GM18499 (cell line): ENCODE measurements at regions not wholly inside any gene's neighbourhood (a gene's known extent, or its start where the extent isn't known, plus 50 kb on each side); places are given as distances from the start of the nearest gene placed in this dataset.

ENCODE experiments used
- ATAC-seq: cut with Tn5 transposase; IDR thresholded peaks from one replicate; pipeline ENCODE4 v1.9.1; 2021; ENCODE audit warnings: moderate number of reproducible peaks; ENCODE audit not compliant: insufficient read depth, unreplicated experiment

DNA sequence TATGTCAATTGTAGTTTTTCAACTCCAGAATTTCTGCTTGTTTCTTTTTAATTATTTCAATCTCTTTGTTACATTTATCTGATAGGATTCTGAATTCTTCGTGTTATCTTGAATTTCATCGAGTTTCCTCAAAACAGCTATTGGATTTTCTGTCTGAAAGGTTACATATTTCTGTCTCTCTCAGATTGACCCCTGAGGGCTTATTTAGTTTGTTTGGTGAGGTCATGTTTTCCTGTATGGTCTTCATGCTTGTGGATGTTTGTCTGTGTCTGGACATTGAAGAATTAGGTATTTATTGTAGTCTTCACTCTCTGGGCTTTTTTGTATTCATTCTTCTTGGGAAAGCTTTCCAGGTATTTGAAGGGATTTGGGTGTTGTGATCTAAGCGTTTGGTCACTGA lies 85.6 kb downstream of the SNAPC1 start:
- ATAC-seq = no peak

DNA sequence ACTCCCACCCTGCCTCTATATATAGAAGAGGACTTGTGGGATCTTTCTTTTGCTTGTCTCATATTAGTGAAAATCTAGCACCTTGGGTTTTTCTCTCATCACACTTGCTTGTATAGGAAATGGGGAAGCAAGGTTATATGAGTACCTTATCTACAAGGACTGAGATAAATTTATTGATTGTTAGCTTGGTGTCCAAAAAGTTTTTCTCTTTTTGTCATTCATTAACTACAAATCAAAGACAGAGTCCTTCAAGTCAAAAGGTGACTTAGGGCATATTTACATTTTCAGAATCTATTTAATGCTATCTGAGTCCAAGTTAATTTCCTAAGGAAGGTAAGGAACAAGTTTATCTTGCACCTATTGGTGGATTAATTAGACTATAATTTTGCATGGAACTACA lies 92.7 kb downstream of the SNAPC1 start:
- no peak for ATAC-seq

DNA sequence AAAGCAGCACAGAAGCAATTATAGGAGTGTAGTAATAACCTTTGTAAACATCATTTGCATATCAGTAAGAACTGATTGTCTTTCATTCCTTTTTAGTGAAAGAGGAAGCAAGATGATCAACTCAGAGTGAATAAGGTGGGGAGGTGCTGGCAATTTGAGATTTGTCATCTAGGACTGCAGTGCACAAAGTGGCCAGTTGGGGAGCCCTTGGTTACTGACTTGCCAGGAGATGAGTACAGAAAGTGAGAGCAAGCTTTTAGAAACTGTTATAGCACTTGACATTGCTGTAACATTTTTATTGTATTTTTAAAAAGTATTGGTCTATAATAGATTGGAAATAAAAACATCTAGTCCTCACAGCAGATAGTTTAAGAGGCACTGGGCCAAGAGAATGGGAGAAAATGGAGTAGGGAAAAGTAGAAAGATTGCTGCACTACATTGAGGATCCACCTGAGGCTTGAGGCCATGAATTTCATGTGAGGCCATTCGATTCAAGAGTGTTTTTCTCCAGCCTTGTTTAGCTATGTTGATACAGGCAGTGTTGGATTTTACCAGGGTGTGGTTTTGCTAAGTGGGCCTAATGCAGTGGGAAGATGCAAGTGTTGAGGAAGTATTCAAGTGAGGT lies 98.2 kb downstream of the SNAPC1 start:
- ATAC-seq = peak; percentile 91

DNA sequence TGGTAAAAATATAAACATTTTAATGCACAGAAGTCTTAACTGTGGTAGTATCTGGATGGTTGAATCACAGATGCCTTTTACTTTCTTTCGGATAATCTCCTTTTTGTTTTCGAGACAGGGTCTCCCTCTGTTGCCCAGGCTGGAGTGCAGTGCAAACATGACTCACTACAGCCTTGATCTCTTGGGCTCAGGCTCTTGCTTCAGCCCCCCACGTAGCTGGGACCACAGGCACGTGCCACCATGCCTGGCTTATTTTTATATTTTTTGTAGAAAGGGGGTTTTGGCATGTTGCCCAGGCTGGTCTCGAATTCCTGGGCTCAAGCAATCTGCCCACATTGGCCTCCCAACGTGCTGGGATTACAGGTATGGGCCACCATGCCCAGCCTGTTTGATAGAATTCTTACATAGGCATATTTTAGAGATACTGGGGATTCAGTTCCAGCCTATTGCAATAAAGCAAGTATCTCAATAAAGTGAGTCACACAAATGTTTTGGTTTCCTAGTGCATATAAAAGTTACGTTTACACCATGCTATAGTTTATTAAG lies 99.2 kb downstream of the SNAPC1 start:
- no peak for ATAC-seq

DNA sequence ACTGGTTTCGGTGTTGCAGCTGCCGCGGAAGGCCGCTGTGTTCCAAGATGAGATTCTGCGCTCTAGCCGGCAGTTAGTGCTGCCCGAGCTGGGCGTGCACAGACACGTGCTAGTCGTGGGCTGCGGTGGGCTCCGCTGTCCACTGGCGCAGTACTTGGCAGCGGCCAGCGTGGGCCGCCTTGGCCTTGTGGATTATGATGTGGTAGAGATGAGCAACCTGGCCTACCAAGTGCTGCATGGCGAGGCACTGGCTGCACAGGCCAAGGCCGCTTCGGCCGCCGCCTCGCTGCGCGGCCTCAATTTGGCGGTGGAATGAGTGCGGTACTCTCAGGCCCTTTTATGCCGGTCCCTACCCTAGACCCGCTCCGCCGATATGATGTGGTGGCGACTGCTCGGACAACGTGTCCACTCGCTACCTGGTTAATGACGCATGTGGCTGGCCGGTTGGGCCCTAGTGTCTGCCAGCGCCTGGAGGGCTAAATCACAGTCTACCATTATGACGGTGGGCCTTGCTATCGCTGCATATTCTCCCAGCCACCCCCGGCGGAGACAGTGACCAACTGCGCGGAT lies 102.2 kb downstream of the SNAPC1 start:
- no peak for ATAC-seq

- peak; percentile 94 for ATAC-seq
Measured at GRCh38 chr14:61866932-61867920, 105.0 kb downstream of the SNAPC1 start.

GRCh38 chr14:61868846-61869245 lies 106.6 kb downstream of the SNAPC1 start:
- ATAC-seq = no peak

GRCh38 chr14:61870163-61870562 lies 107.9 kb downstream of the SNAPC1 start:
- no peak for ATAC-seq

- peak; percentile 89 for ATAC-seq
Measured at GRCh38 chr14:61872452-61872851, 110.2 kb downstream of the SNAPC1 start.

GRCh38 chr14:61875483-61875882 lies 113.3 kb downstream of the SNAPC1 start:
- no peak for ATAC-seq

- ATAC-seq = no peak
Measured at GRCh38 chr14:61876362-61877034, 114.3 kb downstream of the SNAPC1 start.

GRCh38 chr14:61877035-61877390 lies 114.8 kb downstream of the SNAPC1 start:
- no peak for ATAC-seq

- no peak for ATAC-seq
Measured at GRCh38 chr14:61877768-61878167, 115.5 kb downstream of the SNAPC1 start.

GRCh38 chr14:61878931-61879330 lies 116.7 kb downstream of the SNAPC1 start:
- ATAC-seq = no peak

DNA sequence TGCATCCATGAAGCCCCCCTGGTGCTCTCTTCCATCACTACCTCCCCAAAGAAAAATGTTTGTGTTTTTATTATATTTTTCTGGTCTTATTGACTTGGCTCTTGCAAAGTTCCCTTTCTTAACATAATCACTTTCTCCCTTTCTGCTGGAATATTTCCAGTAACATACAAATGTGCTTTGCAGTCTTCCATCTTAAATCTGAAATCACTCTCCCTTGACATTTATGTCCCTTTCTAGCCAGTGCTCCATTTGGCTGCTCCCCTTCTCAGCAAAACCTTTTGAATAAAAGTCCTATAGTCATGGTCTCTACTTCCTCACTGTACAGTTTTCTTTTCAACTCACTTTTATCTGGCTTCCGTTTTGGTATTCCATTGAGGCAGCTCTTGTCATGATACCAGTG lies 118.8 kb downstream of the SNAPC1 start:
- no peak for ATAC-seq

DNA sequence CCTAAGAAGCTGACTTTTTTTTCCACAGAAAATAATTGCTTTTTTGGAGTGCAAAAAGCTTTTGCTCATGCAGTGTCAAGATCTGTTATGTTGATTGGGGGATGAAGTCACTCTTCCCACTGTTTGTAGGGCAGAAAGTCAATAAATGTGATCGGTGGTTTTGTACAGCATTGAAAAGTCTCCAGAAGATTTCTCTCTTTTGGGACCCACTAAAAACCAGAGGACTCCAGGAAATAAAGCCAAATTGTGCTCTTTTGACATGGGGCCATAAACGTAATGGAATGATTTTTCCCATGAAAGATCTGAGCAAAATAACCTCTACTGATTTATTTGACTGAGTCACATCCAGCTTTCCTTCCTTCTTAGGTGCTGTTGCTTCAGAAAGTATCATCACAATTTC lies 122.5 kb downstream of the SNAPC1 start:
- no peak for ATAC-seq

GRCh38 chr14:61885203-61885961 lies 123.2 kb downstream of the SNAPC1 start:
- no peak for ATAC-seq

GRCh38 chr14:61887628-61888027 lies 125.4 kb downstream of the SNAPC1 start:
- ATAC-seq = no peak

DNA sequence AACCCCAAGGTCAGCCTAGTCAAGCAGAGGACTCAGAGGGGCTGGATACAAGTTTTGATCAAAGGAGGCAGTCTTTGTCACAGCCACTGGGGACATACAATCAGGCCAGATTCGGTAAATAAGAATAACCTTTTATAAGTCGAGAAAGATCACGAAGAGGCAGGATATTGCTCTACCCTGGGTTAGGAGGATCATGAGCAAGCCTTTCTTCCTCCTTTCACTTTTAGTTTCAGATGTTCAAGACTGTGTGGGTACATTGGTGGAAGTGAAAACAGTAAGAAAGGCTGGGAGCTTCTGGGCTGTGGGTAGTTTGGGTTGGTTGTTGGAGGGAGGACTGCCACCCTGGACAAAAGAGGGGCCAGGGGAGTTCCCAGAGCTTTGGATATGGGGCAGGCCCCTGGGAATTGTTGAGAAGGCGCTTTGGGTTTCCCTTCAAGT lies 127.7 kb downstream of the SNAPC1 start:
- ATAC-seq = peak; percentile 98

- no peak for ATAC-seq
Measured at GRCh38 chr14:61891170-61891569, 128.9 kb downstream of the SNAPC1 start.
